SK-N-SH (cell line): ENCODE measurements at regions not wholly inside any gene's neighbourhood (a gene's known extent, or its start where the extent isn't known, plus 50 kb on each side); places are given as distances from the start of the nearest gene placed in this dataset.
A peak's percentile ranks its signal among the peaks of the same experiment; 100 is the strongest.

Source experiments
- CTCF ChIA-PET: fragments of 300-600, 350-600 bp; formaldehyde crosslinking; extraction: SDS; loops from one replicate; lab custom pipeline; 2021; lab: Yijun Ruan, JAX
- POLR2A ChIA-PET: fragments of 350-600 bp; sonication (Branson Sonifier 250); formaldehyde crosslinking; extraction: SDS; loops from one replicate; lab custom pipeline; 2020; ENCODE audit warnings: antibody characterized with exemption, inconsistent platforms; lab: Yijun Ruan, JAX
- DNase-seq: peaks from one replicate; pipeline ENCODE4 v3.0.0; 2012
- H2AFZ ChIP-seq: fragments of 200-600 bp; sonication (generic); 2 replicates; pipeline ENCODE4 v1.8.1; 2016; ENCODE audit warnings: antibody characterized with exemption, mild to moderate bottlenecking, low read depth
- H3F3A ChIP-seq: fragments of 200-600 bp; sonication (generic); replicated peaks from 2 replicates; pipeline ENCODE3; 2016; ENCODE audit warnings: antibody characterized with exemption, mild to moderate bottlenecking; ENCODE audit not compliant: insufficient read depth
- H3K27ac ChIP-seq, 2 experiments: fragments of 200-500 bp in 1 of 2; fragments of 200-600 bp in 1 of 2; sonication (Bioruptor generic) in 1 of 2; sonication (generic), shearing (Covaris generic) in 1 of 2; 2 replicates each; pipeline versions ENCODE4 v1.5.1 to v1.6.1; 2014 to 2016; ENCODE audit warnings: low read depth in 2 of 2, inconsistent platforms in 1 of 2, low read length in 1 of 2, mild to moderate bottlenecking in 1 of 2, mixed read lengths in 1 of 2
- H3K27me3 ChIP-seq: fragments of 200-600 bp; sonication (generic), shearing (Covaris generic); 2 replicates; pipeline ENCODE4 v1.6.1; 2016; ENCODE audit warnings: mixed run types; ENCODE audit not compliant: insufficient read depth
- H3K36me3 ChIP-seq, 2 experiments: fragments of 200-500 bp in 1 of 2; fragments of 200-600 bp in 1 of 2; sonication (Bioruptor generic) in 1 of 2; sonication (generic) in 1 of 2; replicated peaks in 1 of 2; 2 replicates each; pipeline versions ENCODE3 to v1.5.1; 2014 to 2016; ENCODE audit warnings: low read length in 1 of 2, mild to moderate bottlenecking in 1 of 2; ENCODE audit not compliant: insufficient read depth in 2 of 2, control insufficient read depth in 1 of 2
- H3K4me1 ChIP-seq, 2 experiments: fragments of 200-500 bp in 1 of 2; fragments of 200-600 bp in 1 of 2; sonication (Bioruptor generic) in 1 of 2; sonication (generic), shearing (Covaris generic) in 1 of 2; 2 replicates each; pipeline versions ENCODE4 v1.5.1 to v1.6.1; 2014 to 2016; ENCODE audit warnings: low read depth in 1 of 2, low read length in 1 of 2, mixed run types in 1 of 2; ENCODE audit not compliant: insufficient read depth in 2 of 2, control insufficient read depth in 1 of 2
- H3K4me2 ChIP-seq: fragments of 200-600 bp; sonication (generic), shearing (Covaris generic); 2 replicates; pipeline ENCODE4 v1.6.1; 2017; ENCODE audit warnings: mixed run types
- H3K4me3 ChIP-seq, 2 experiments: fragments of 200-500 bp in 1 of 2; fragments of 200-600 bp in 1 of 2; sonication (Bioruptor generic) in 1 of 2; sonication (generic), shearing (Covaris generic) in 1 of 2; 2 replicates each; pipeline versions ENCODE4 v1.5.1 to v1.8.1; 2014 to 2016; ENCODE audit warnings: low read depth in 2 of 2, inconsistent platforms in 1 of 2, low read length in 1 of 2, mild to moderate bottlenecking in 1 of 2, mixed read lengths in 1 of 2, moderate library complexity in 1 of 2
- H3K79me2 ChIP-seq: fragments of 200-600 bp; sonication (generic); 2 replicates; pipeline ENCODE4 v1.8.1; 2017; ENCODE audit warnings: mild to moderate bottlenecking; ENCODE audit not compliant: insufficient read depth
- H3K9ac ChIP-seq: fragments of 200-600 bp; sonication (generic); 2 replicates; pipeline ENCODE4 v1.6.1; 2017; ENCODE audit warnings: mixed run types
- H3K9me2 ChIP-seq: fragments of 200-600 bp; sonication (generic); 2 replicates; pipeline ENCODE4 v1.6.1; 2017; ENCODE audit warnings: mixed run types
- H3K9me3 ChIP-seq: fragments of 200-600 bp; sonication (generic); 2 replicates; pipeline ENCODE4 v1.6.1; 2017; ENCODE audit warnings: mixed run types, mild to moderate bottlenecking, moderate library complexity
- H4K20me1 ChIP-seq: fragments of 200-600 bp; sonication (generic); 2 replicates; pipeline ENCODE4 v1.6.1; 2017; ENCODE audit warnings: mild to moderate bottlenecking, mixed run types; ENCODE audit not compliant: insufficient read depth
- CHD2 ChIP-seq: fragments of 150-350 bp; IDR thresholded peaks from 2 replicates; pipeline ENCODE4 v1.6.1; 2018; ENCODE audit warnings: low read length; ENCODE audit not compliant: partially characterized antibody
- CTCF ChIP-seq: fragments of 200-600 bp; sonication (generic); IDR thresholded peaks from 2 replicates; pipeline ENCODE4 v1.6.1; 2017; ENCODE audit warnings: antibody characterized with exemption, mild to moderate bottlenecking, moderate library complexity
- EZH2phosphoT487 ChIP-seq: fragments of 200-600 bp; sonication (generic); IDR thresholded peaks from 2 replicates; pipeline ENCODE4 v1.6.1; 2017; ENCODE audit warnings: low read depth, mixed run types, mild to moderate bottlenecking, antibody characterized with exemption, moderate library complexity, borderline replicate concordance
- FOXM1 ChIP-seq: IDR thresholded peaks from 2 replicates; pipeline ENCODE4 v1.4.0; 2012; ENCODE audit warnings: low read depth, mild to moderate bottlenecking
- GABPA ChIP-seq: IDR thresholded peaks from 2 replicates; pipeline ENCODE4 v1.4.0; 2012; ENCODE audit warnings: low read depth, mild to moderate bottlenecking
- GATA2 ChIP-seq: sonication (generic); formaldehyde crosslinking; IDR thresholded peaks from 2 replicates; pipeline ENCODE4 v1.5.0; 2020; ENCODE audit warnings: mild to moderate bottlenecking, missing genetic modification reagents
- MEF2A ChIP-seq: IDR thresholded peaks from 2 replicates; pipeline ENCODE4 v1.4.0; 2012; ENCODE audit warnings: low read depth, borderline replicate concordance
- NFIC ChIP-seq: IDR thresholded peaks from 2 replicates; pipeline ENCODE4 v1.4.0; 2012; ENCODE audit warnings: borderline replicate concordance
- POLR2AphosphoS5 ChIP-seq: IDR thresholded peaks from 2 replicates; pipeline ENCODE4 v1.6.1; 2012; ENCODE audit warnings: low read depth, low read length
- RAD21 ChIP-seq: IDR thresholded peaks from 2 replicates; pipeline ENCODE4 v1.6.1; 2012; ENCODE audit warnings: mild to moderate bottlenecking, low read length
- RCOR1 ChIP-seq: fragments of 150-350 bp; IDR thresholded peaks from 2 replicates; pipeline ENCODE4 v1.6.1; 2017; ENCODE audit warnings: antibody characterized with exemption, low read length
- RXRA ChIP-seq: IDR thresholded peaks from 2 replicates; pipeline ENCODE4 v1.4.0; 2012; ENCODE audit warnings: low read depth, mild to moderate bottlenecking, borderline replicate concordance
- TCF12 ChIP-seq: IDR thresholded peaks from 2 replicates; pipeline ENCODE4 v1.4.0; 2012
- WGBS: methylation state at CpG from one replicate; pipeline ENCODE4 v1.1.6; 2017; ENCODE audit warnings: low lambda C conversion rate; 5-methylcytosine and 5-hydroxymethylcytosine counted together
- TF ChIP-seq, protein P1 (sequence below): IDR thresholded peaks from 2 replicates; pipeline ENCODE4 v1.4.0; 2012; ENCODE audit warnings: low read depth, borderline replicate concordance
- TF ChIP-seq, protein P2 (sequence below): IDR thresholded peaks from 2 replicates; pipeline ENCODE4 v1.6.1; 2012; ENCODE audit warnings: mild to moderate bottlenecking, low read depth, low read length, moderate library complexity
- TF ChIP-seq, protein P3 (sequence below): fragments of 150-350 bp; IDR thresholded peaks from 2 replicates; pipeline ENCODE4 v1.6.1; 2017; ENCODE audit warnings: antibody characterized with exemption, low read length, low read depth, borderline replicate concordance

- Histone ChIP-seq H3K27ac (peak overlapping the region in 1 of 2 experiments; percentile 73; a peak in 2 of 4 replicates), H3K4me2 (no peak overlapping the region), H3K36me3 (no peaks in the 10 kb centered on the region), H3K9me2 (no peaks in the 10 kb centered on the region), H4K20me1 (no peaks in the 10 kb centered on the region), H3F3A (no peaks in the 10 kb centered on the region), H3K4me3 (no peak overlapping the region), H3K9me3 (no peaks in the 10 kb centered on the region), H3K9ac (no peak overlapping the region), H3K27me3 (no peaks in the 10 kb centered on the region), H3K4me1 (peaks cover 0 to 31% of the 10 kb centered on the region in 2 experiments; a peak in 2 of 4 replicates), H2AFZ (no peak overlapping the region), H3K79me2 (no peaks in the 10 kb centered on the region)
- WGBS = 47% methylated on average over 1 of the region's 1 CpG
- POLR2A ChIA-PET = no interaction called here
- DNase-seq = peak; percentile 23
- TF ChIP-seq RCOR1 (no peak), GATA2 (CRISPR knock-in tag) (peak; percentile 47; the same call in 1 of the 2 replicates), RAD21 (peak; percentile 14; the same call in 1 of the 2 replicates)
- CTCF ChIA-PET = interaction anchor here (0.6 to 1.0 kb wide), 2 partner anchors 68 to 208 kb away, joined by 3 to 5 read pairs; no protein-coding TSS in a partner anchor
These were observed 276.7 kb upstream of the KLF3 start for GRCh38 chr4:38387348-38387747.

- ChIA-PET POLR2A (no interaction called here), CTCF (interaction anchor here (1.0 kb wide), 1 partner anchor 68 kb away, joined by 5 read pairs; no protein-coding TSS in a partner anchor)
- Histone ChIP-seq H4K20me1 (no peaks in the 10 kb centered on the region), H3K27me3 (no peaks in the 10 kb centered on the region), H3K27ac (peak overlapping the region in 1 of 2 experiments; percentile 73; a peak in 2 of 4 replicates), H3K79me2 (no peaks in the 10 kb centered on the region), H3K9me3 (no peaks in the 10 kb centered on the region), H3K36me3 (no peaks in the 10 kb centered on the region), H3K9me2 (no peaks in the 10 kb centered on the region), H2AFZ (no peak overlapping the region), H3K4me2 (no peak overlapping the region), H3F3A (no peaks in the 10 kb centered on the region), H3K9ac (no peak overlapping the region), H3K4me1 (peaks cover 0 to 31% of the 10 kb centered on the region in 2 experiments; a peak in 2 of 4 replicates), H3K4me3 (no peak overlapping the region)
- 74% methylated on average over 5 of the region's 5 CpGs for WGBS
- no peak for DNase-seq
- TF ChIP-seq EZH2phosphoT487 (no peak), FOXM1 (no peak), TCF12 (no peak), NFIC (no peak), CHD2 (no peak), RAD21 (no peak), MEF2A (no peak), GABPA (no peak), CTCF (no peak), RXRA (no peak), POLR2AphosphoS5 (no peak), RCOR1 (no peak)
- TF ChIP-seq, protein P1, sequence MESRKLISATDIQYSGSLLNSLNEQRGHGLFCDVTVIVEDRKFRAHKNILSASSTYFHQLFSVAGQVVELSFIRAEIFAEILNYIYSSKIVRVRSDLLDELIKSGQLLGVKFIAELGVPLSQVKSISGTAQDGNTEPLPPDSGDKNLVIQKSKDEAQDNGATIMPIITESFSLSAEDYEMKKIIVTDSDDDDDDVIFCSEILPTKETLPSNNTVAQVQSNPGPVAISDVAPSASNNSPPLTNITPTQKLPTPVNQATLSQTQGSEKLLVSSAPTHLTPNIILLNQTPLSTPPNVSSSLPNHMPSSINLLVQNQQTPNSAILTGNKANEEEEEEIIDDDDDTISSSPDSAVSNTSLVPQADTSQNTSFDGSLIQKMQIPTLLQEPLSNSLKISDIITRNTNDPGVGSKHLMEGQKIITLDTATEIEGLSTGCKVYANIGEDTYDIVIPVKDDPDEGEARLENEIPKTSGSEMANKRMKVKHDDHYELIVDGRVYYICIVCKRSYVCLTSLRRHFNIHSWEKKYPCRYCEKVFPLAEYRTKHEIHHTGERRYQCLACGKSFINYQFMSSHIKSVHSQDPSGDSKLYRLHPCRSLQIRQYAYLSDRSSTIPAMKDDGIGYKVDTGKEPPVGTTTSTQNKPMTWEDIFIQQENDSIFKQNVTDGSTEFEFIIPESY = no peak
- TF ChIP-seq, protein P2, sequence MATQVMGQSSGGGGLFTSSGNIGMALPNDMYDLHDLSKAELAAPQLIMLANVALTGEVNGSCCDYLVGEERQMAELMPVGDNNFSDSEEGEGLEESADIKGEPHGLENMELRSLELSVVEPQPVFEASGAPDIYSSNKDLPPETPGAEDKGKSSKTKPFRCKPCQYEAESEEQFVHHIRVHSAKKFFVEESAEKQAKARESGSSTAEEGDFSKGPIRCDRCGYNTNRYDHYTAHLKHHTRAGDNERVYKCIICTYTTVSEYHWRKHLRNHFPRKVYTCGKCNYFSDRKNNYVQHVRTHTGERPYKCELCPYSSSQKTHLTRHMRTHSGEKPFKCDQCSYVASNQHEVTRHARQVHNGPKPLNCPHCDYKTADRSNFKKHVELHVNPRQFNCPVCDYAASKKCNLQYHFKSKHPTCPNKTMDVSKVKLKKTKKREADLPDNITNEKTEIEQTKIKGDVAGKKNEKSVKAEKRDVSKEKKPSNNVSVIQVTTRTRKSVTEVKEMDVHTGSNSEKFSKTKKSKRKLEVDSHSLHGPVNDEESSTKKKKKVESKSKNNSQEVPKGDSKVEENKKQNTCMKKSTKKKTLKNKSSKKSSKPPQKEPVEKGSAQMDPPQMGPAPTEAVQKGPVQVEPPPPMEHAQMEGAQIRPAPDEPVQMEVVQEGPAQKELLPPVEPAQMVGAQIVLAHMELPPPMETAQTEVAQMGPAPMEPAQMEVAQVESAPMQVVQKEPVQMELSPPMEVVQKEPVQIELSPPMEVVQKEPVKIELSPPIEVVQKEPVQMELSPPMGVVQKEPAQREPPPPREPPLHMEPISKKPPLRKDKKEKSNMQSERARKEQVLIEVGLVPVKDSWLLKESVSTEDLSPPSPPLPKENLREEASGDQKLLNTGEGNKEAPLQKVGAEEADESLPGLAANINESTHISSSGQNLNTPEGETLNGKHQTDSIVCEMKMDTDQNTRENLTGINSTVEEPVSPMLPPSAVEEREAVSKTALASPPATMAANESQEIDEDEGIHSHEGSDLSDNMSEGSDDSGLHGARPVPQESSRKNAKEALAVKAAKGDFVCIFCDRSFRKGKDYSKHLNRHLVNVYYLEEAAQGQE = no peak
- TF ChIP-seq, protein P3, sequence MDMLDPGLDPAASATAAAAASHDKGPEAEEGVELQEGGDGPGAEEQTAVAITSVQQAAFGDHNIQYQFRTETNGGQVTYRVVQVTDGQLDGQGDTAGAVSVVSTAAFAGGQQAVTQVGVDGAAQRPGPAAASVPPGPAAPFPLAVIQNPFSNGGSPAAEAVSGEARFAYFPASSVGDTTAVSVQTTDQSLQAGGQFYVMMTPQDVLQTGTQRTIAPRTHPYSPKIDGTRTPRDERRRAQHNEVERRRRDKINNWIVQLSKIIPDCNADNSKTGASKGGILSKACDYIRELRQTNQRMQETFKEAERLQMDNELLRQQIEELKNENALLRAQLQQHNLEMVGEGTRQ = no peak
These were observed 276.2 kb upstream of the KLF3 start for GRCh38 chr4:38387819-38388218.
